GM23338 (cell line): ENCODE measurements at regions not wholly inside any gene's neighbourhood (a gene's known extent, or its start where the extent isn't known, plus 50 kb on each side); places are given as distances from the start of the nearest gene placed in this dataset.

Experiments used
- ATAC-seq: fragments of 200-7000 bp; cut with Tn5 transposase; 3 replicates; pipeline ENCODE4 v1.9.1; 2020
- DNase-seq: peaks from one replicate; pipeline ENCODE4 v3.0.0-alpha.2; 2015; ENCODE audit warnings: low spot score
- H2AFZ ChIP-seq: fragments of 200-600 bp; sonication (generic); 2 replicates; pipeline ENCODE4 v1.8.0; 2016; ENCODE audit warnings: antibody characterized with exemption, mild to moderate bottlenecking, moderate library complexity
- H3F3A ChIP-seq: fragments of 200-600 bp; sonication (generic); replicated peaks from 2 replicates; pipeline ENCODE4 v1.8.0; 2017; ENCODE audit warnings: antibody characterized with exemption, mixed run types, low read depth
- H3K27ac ChIP-seq: fragments of 200-600 bp; sonication (generic); 2 replicates; pipeline ENCODE4 v1.6.1; 2016; ENCODE audit warnings: low read depth
- H3K27me3 ChIP-seq: fragments of 200-600 bp; sonication (generic); 2 replicates; pipeline ENCODE4 v1.8.0; 2016; ENCODE audit warnings: mild to moderate bottlenecking, mixed run types, moderate library complexity; ENCODE audit not compliant: insufficient read depth
- H3K36me3 ChIP-seq: fragments of 200-600 bp; sonication (generic); 2 replicates; pipeline ENCODE4 v1.8.0; 2016; ENCODE audit warnings: mild to moderate bottlenecking; ENCODE audit not compliant: insufficient read depth
- H3K4me1 ChIP-seq: fragments of 200-600 bp; sonication (generic); 2 replicates; pipeline ENCODE4 v1.8.0; 2016; ENCODE audit warnings: mild to moderate bottlenecking, moderate library complexity; ENCODE audit not compliant: insufficient read depth
- H3K4me2 ChIP-seq: fragments of 200-600 bp; sonication (generic); 2 replicates; pipeline ENCODE4 v1.7.1; 2017; ENCODE audit warnings: mixed run types
- H3K4me3 ChIP-seq: fragments of 200-600 bp; sonication (generic); 2 replicates; pipeline ENCODE4 v1.6.1; 2016; ENCODE audit warnings: mixed run types
- H3K79me2 ChIP-seq: fragments of 200-600 bp; sonication (generic); replicated peaks from 2 replicates; pipeline ENCODE4 v1.8.0; 2017; ENCODE audit warnings: mild to moderate bottlenecking; ENCODE audit not compliant: insufficient read depth
- H3K9me2 ChIP-seq: fragments of 200-600 bp; sonication (generic); 2 replicates; pipeline ENCODE4 v1.8.0; 2017; ENCODE audit not compliant: insufficient read depth
- H4K20me1 ChIP-seq: fragments of 200-600 bp; sonication (generic); replicated peaks from 2 replicates; pipeline ENCODE4 v1.8.0; 2017; ENCODE audit warnings: mild to moderate bottlenecking; ENCODE audit not compliant: insufficient read depth
- H3K27ac Mint-ChIP-seq: 2 replicates; pipeline ENCODE4 v1.8.0; 2020; ENCODE audit warnings: inconsistent platforms, mild to moderate bottlenecking, moderate library complexity, mixed read lengths
- H3K27me3 Mint-ChIP-seq: 3 replicates; pipeline ENCODE4 v1.8.0; 2022; ENCODE audit warnings: low read depth, mild to moderate bottlenecking, moderate library complexity, mixed read lengths, inconsistent platforms; ENCODE audit not compliant: insufficient read depth, poor library complexity
- H3K36me3 Mint-ChIP-seq: 3 replicates; pipeline ENCODE4 v1.8.0; 2021; ENCODE audit warnings: low read depth, mild to moderate bottlenecking, inconsistent platforms, moderate library complexity, mixed read lengths
- H3K4me1 Mint-ChIP-seq: 3 replicates; pipeline ENCODE4 v1.8.0; 2020; ENCODE audit warnings: mild to moderate bottlenecking, inconsistent platforms, mixed read lengths
- H3K4me3 Mint-ChIP-seq: 3 replicates; pipeline ENCODE4 v1.8.0; 2021; ENCODE audit warnings: moderate library complexity, mild to moderate bottlenecking, inconsistent platforms, mixed read lengths
- H3K9me3 Mint-ChIP-seq: 3 replicates; pipeline ENCODE4 v1.8.0; 2020; ENCODE audit warnings: moderate library complexity, mild to moderate bottlenecking, inconsistent platforms, mixed read lengths
- CREB1 ChIP-seq: fragments of 250-450 bp; sonication (Bioruptor Pico); IDR thresholded peaks from 2 replicates; pipeline ENCODE4 v1.5.0; 2020; ENCODE audit warnings: low read depth, mild to moderate bottlenecking, moderate library complexity
- CTCF ChIP-seq, 2 experiments: fragments of 200-600 bp in 1 of 2; sonication (generic) in 1 of 2; conservative IDR thresholded peaks; 2 replicates each; pipeline versions ENCODE4 v1.5.1 to v1.6.1; 2016 to 2017; ENCODE audit warnings: antibody characterized with exemption in 2 of 2, low read depth in 2 of 2, mild to moderate bottlenecking in 2 of 2, moderate library complexity in 1 of 2
- EZH2phosphoT487 ChIP-seq: fragments of 200-600 bp; sonication (generic); IDR thresholded peaks from one replicate; pipeline ENCODE4 v1.8.1; 2018; ENCODE audit warnings: antibody characterized with exemption; ENCODE audit not compliant: unreplicated experiment
- NANOG ChIP-seq: IDR thresholded peaks from 2 replicates; pipeline ENCODE4 v1.6.1; 2016; ENCODE audit warnings: antibody characterized with exemption, borderline replicate concordance
- POLR2AphosphoS5 ChIP-seq: IDR thresholded peaks from 2 replicates; pipeline ENCODE4 v1.6.1; 2016; ENCODE audit warnings: antibody characterized with exemption, low read depth
- STAT1 ChIP-seq: IDR thresholded peaks from one replicate; pipeline ENCODE4 v1.6.1; 2016; ENCODE audit warnings: antibody characterized with exemption; ENCODE audit not compliant: unreplicated experiment
- ZNF114 ChIP-seq: fragments of 250-450 bp; sonication (Bioruptor Pico); IDR thresholded peaks from 2 replicates; pipeline ENCODE4 v1.5.0; 2020; ENCODE audit warnings: mild to moderate bottlenecking, moderate library complexity
- TF ChIP-seq, protein P1 (sequence below): IDR thresholded peaks from 2 replicates; pipeline ENCODE4 v1.6.1; 2016; ENCODE audit warnings: antibody characterized with exemption
- TF ChIP-seq, protein P2 (sequence below): IDR thresholded peaks from one replicate; pipeline ENCODE4 v1.6.1; 2018; ENCODE audit warnings: antibody characterized with exemption; ENCODE audit not compliant: unreplicated experiment

DNA sequence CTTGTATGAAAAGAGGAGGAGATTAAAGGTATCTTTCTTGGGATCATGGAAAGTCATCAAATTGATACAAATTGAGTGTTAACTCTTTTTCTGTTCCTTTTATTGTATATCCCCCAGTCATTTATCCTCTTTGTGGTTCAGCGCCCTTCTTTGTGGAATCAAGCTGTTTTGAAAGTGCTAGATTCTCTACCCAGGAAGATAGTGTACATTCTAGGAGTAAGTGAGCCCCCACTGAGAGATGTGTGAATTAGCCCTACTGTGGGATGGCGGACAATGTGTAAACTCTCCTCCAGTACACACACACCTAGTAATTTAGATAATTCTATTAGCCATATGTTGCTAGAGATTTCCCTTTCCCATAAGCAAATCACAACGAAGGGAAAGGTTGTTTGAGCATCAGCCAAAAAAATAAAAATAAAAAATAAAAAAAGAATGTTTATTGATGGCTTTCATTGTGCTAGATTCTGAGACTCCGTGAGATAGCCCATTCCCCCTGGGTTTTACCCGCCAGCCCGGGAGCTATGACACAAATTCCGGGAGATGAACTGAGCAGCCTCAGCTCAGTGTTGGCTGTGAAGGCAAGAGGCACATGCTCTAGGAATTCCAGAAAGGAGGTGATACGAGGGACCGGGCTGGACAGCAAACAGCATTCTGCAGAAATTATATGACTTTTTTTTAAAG is 378.4 kb upstream of the RUNX1 start (continued):
- TF ChIP-seq, protein P1, sequence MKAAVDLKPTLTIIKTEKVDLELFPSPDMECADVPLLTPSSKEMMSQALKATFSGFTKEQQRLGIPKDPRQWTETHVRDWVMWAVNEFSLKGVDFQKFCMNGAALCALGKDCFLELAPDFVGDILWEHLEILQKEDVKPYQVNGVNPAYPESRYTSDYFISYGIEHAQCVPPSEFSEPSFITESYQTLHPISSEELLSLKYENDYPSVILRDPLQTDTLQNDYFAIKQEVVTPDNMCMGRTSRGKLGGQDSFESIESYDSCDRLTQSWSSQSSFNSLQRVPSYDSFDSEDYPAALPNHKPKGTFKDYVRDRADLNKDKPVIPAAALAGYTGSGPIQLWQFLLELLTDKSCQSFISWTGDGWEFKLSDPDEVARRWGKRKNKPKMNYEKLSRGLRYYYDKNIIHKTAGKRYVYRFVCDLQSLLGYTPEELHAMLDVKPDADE, result no peak
- TF ChIP-seq NANOG, result no peak

- Mint-ChIP-seq H3K4me3 (no peak overlapping the region), H3K27ac (no peak overlapping the region), H3K36me3 (peaks cover 15% of the 10 kb centered on the region), H3K4me1 (peaks cover 9% of the 10 kb centered on the region), H3K27me3 (peaks cover 3% of the 10 kb centered on the region), H3K9me3 (peaks cover 23% of the 10 kb centered on the region)
- TF ChIP-seq, protein P2, sequence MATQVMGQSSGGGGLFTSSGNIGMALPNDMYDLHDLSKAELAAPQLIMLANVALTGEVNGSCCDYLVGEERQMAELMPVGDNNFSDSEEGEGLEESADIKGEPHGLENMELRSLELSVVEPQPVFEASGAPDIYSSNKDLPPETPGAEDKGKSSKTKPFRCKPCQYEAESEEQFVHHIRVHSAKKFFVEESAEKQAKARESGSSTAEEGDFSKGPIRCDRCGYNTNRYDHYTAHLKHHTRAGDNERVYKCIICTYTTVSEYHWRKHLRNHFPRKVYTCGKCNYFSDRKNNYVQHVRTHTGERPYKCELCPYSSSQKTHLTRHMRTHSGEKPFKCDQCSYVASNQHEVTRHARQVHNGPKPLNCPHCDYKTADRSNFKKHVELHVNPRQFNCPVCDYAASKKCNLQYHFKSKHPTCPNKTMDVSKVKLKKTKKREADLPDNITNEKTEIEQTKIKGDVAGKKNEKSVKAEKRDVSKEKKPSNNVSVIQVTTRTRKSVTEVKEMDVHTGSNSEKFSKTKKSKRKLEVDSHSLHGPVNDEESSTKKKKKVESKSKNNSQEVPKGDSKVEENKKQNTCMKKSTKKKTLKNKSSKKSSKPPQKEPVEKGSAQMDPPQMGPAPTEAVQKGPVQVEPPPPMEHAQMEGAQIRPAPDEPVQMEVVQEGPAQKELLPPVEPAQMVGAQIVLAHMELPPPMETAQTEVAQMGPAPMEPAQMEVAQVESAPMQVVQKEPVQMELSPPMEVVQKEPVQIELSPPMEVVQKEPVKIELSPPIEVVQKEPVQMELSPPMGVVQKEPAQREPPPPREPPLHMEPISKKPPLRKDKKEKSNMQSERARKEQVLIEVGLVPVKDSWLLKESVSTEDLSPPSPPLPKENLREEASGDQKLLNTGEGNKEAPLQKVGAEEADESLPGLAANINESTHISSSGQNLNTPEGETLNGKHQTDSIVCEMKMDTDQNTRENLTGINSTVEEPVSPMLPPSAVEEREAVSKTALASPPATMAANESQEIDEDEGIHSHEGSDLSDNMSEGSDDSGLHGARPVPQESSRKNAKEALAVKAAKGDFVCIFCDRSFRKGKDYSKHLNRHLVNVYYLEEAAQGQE, result no peak
- TF ChIP-seq POLR2AphosphoS5, result no peak
- TF ChIP-seq, protein P1, result no peak
- no peak for TF ChIP-seq CREB1 (CRISPR knock-in tag)
- no peak for TF ChIP-seq CTCF (conservative IDR thresholded peaks at IDR 0.05; ENCODE audit: low read depth in 2 of 2)
- no peak for TF ChIP-seq ZNF114 (CRISPR knock-in tag)
- no peak for TF ChIP-seq EZH2phosphoT487
- TF ChIP-seq STAT1, result no peak
- no peak for TF ChIP-seq NANOG
- Histone ChIP-seq H3K4me1 (peaks cover 24% of the 10 kb centered on the region), H2AFZ (peak overlapping the region; percentile 75; the same call in 1 of the 2 replicates), H3K4me3 (no peak overlapping the region), H3F3A (no peaks in the 10 kb centered on the region), H3K9me2 (no peaks in the 10 kb centered on the region), H3K36me3 (no peaks in the 10 kb centered on the region), H3K4me2 (no peak overlapping the region), H3K27ac (no peak overlapping the region), H3K27me3 (no peaks in the 10 kb centered on the region), H4K20me1 (no peaks in the 10 kb centered on the region), H3K79me2 (no peaks in the 10 kb centered on the region)
- ATAC-seq (no peak), DNase-seq (no peak)
Observed at GRCh38 chr21:35426897-35427296, 377.8 kb upstream of the RUNX1 start.
